GM19193 (cell line): ENCODE measurements at regions not wholly inside any gene's neighbourhood (a gene's known extent, or its start where the extent isn't known, plus 50 kb on each side); places are given as distances from the start of the nearest gene placed in this dataset.

ENCODE experiments used
- POLR2A ChIP-seq: IDR thresholded peaks from 4 replicates; pipeline ENCODE4 v1.6.1; 2011; ENCODE audit not compliant: insufficient read depth, insufficient read length; ENCODE audit errors: extremely low read depth

- no peak for TF ChIP-seq POLR2A
These were observed 132.2 kb downstream of the SNX5 start for GRCh38 chr20:17836303-17836861.

- no peak for TF ChIP-seq POLR2A
These were observed 132.7 kb downstream of the SNX5 start for GRCh38 chr20:17835934-17836300.

- TF ChIP-seq POLR2A, result no peak
These were observed 133.2 kb downstream of the SNX5 start for GRCh38 chr20:17835240-17835933.

GRCh38 chr20:17834804-17835203 is 133.8 kb downstream of the SNX5 start:
- no peak for TF ChIP-seq POLR2A

- TF ChIP-seq POLR2A, result no peak
These were observed 133.4 kb downstream of the BANF2 start for GRCh38 chr20:17833036-17833674.

- TF ChIP-seq POLR2A, result no peak
These were observed 132.6 kb downstream of the BANF2 start for GRCh38 chr20:17832236-17832915.

GRCh38 chr20:17828598-17829144 is 128.9 kb downstream of the BANF2 start:
- no peak for TF ChIP-seq POLR2A

- TF ChIP-seq POLR2A, result no peak
These were observed 128.2 kb downstream of the BANF2 start for GRCh38 chr20:17827759-17828559.

- no peak for TF ChIP-seq POLR2A
These were observed 127.3 kb downstream of the BANF2 start for GRCh38 chr20:17827079-17827478.

- TF ChIP-seq POLR2A, result no peak
These were observed 126.4 kb downstream of the BANF2 start for GRCh38 chr20:17825960-17826843.

- TF ChIP-seq POLR2A, result no peak
These were observed 125.6 kb downstream of the BANF2 start for GRCh38 chr20:17825252-17825959.

GRCh38 chr20:17824676-17825251 is 125.0 kb downstream of the BANF2 start:
- TF ChIP-seq POLR2A, result no peak
